ENCODE measurements at regions not wholly inside any gene's neighbourhood (a gene's known extent, or its start where the extent isn't known, plus 50 kb on each side); places are given as distances from the start of the nearest gene placed in this dataset.

DNA sequence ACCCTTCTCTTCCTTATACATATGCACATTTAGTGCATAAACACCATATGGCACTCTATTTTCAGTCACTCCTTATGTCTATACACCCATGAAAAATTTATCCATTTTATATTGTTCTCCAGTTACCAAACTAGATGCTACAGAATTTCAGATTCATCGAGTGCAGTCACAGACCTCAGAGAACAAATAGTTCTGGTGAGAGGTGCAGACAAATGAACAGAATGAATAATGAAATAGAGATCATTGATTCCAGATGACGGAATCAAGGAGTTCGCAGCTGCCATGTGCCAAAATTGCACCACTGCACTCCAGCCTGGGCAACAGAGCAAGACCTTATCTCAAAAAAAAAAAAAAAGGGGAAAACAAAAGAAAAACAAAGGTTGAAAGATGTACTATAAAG, 214.8 kb upstream of the CEP162 start:
- no peak overlapping the region for H3K27ac Mint-ChIP-seq
- no peaks in the 10 kb centered on the region for H3K4me1 Mint-ChIP-seq (ENCODE audit: low read depth)
- no peak overlapping the region for H3K4me3 Mint-ChIP-seq (ENCODE audit: low read depth)
- peaks cover 12% of the 10 kb centered on the region for H3K27me3 Mint-ChIP-seq
- H3K9me3 Mint-ChIP-seq (ENCODE audit: low read depth) = no peaks in the 10 kb centered on the region
- no peak for DNase-seq (ENCODE audit: low spot score, unreplicated experiment)
- TF ChIP-seq, protein P1, sequence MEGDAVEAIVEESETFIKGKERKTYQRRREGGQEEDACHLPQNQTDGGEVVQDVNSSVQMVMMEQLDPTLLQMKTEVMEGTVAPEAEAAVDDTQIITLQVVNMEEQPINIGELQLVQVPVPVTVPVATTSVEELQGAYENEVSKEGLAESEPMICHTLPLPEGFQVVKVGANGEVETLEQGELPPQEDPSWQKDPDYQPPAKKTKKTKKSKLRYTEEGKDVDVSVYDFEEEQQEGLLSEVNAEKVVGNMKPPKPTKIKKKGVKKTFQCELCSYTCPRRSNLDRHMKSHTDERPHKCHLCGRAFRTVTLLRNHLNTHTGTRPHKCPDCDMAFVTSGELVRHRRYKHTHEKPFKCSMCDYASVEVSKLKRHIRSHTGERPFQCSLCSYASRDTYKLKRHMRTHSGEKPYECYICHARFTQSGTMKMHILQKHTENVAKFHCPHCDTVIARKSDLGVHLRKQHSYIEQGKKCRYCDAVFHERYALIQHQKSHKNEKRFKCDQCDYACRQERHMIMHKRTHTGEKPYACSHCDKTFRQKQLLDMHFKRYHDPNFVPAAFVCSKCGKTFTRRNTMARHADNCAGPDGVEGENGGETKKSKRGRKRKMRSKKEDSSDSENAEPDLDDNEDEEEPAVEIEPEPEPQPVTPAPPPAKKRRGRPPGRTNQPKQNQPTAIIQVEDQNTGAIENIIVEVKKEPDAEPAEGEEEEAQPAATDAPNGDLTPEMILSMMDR (IDR thresholded peaks at IDR 0.05; ENCODE audit: unreplicated experiment) = no peak
- no peaks in the 10 kb centered on the region for H3K36me3 Mint-ChIP-seq (ENCODE audit: insufficient read depth)

DNA sequence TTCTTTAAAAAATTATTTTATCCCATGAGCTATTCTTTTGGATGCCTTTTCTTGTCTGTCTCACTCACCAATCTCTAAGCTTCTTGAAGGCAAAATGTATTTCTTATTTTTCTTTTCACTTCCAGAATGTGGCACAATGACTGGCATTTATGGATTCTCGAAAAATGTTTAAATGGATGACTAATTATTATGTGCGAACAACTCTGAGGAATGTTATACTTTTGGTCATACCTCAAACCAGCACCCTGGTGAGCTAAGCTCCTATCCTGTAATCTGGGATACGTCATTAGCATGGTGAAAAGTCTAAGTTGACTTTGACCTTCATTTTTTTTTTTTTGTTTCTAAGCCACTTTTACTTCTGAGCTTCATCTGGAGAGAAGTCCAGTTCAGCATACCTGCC, 214.0 kb upstream of the CEP162 start:
- no peaks in the 10 kb centered on the region for H3K4me1 Mint-ChIP-seq (ENCODE audit: low read depth)
- TF ChIP-seq, protein P1 (IDR thresholded peaks at IDR 0.05; ENCODE audit: unreplicated experiment) = no peak
- H3K27me3 Mint-ChIP-seq = peaks cover 12% of the 10 kb centered on the region
- H3K36me3 Mint-ChIP-seq (ENCODE audit: insufficient read depth) = no peaks in the 10 kb centered on the region
- no peak for DNase-seq (ENCODE audit: low spot score, unreplicated experiment)
- no peaks in the 10 kb centered on the region for H3K9me3 Mint-ChIP-seq (ENCODE audit: low read depth)
- no peak overlapping the region for H3K4me3 Mint-ChIP-seq (ENCODE audit: low read depth)
- no peak overlapping the region for H3K27ac Mint-ChIP-seq

DNA sequence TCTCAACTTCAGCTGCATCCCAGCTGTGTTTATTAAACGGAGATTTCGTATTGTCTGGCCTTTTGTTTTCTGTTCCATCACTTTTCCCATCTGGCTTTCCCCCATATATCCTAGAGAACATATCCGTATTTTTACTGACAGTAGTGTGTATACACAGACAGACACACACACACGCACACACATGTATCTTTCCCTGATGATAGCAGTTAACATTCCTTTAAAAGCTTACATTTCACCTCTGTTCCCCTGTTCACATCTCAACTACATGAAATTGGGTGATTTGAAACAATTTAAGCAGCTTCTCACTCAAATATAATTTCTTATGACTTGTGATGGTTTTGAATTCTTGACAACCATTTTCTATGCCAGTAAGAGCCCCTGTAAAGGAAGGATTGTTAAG, 207.1 kb upstream of the CEP162 start:
- no peaks in the 10 kb centered on the region for H3K36me3 Mint-ChIP-seq (ENCODE audit: insufficient read depth)
- H3K27ac Mint-ChIP-seq = no peak overlapping the region
- H3K4me3 Mint-ChIP-seq (ENCODE audit: low read depth) = no peak overlapping the region
- H3K4me1 Mint-ChIP-seq (ENCODE audit: low read depth) = no peaks in the 10 kb centered on the region
- peaks cover 18% of the 10 kb centered on the region for H3K27me3 Mint-ChIP-seq
- DNase-seq (ENCODE audit: low spot score, unreplicated experiment) = no peak
- TF ChIP-seq, protein P1 (IDR thresholded peaks at IDR 0.05; ENCODE audit: unreplicated experiment) = no peak
- H3K9me3 Mint-ChIP-seq (ENCODE audit: low read depth) = no peaks in the 10 kb centered on the region

DNA sequence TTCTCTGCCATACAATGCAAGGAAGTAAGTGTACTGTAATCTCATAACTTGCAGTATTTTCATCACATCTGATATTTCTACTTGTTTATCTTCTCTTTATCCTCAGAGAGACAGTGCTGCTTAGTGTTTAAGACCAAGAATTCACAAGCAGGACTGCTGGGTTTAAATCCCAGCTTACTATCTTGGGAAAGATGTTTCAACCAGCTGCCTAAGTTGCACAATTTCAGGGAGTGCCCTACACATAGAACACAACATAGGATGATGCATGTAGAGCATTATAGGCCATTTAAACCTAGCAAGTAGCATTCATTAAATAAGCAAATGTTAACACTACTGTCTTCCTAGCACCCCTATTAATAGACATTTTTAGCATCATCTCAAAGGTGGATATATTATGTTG, 205.2 kb upstream of the CEP162 start:
- H3K27ac Mint-ChIP-seq = no peak overlapping the region

DNA sequence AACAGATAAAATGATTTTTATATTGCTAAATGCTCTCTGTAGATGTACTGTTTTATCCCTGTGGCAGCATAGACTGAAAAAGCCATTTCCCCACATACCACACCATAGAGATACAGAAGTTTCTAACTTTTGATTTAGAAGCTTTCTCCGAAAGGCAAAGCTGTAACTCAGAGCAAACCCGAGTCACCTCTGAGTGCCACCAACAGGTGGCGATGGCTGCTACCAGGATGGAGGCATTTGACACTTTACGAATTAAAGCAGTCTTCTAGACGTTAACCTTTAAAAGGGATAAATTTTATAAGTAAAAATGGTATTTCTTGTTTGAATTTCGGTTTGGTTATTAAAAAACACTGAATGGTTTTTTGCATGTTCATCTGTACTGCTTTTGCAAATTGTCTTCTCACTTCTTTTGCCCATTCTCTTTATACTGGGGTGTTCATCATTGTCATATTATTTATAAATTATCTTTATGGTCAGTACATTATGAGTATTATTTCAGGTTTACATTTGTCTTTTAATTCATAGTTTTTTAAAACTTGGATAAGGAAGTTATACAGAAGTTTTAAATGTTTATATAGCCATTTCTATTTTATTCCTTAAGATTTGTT, 201.0 kb upstream of the CEP162 start:
- H3K4me3 Mint-ChIP-seq (ENCODE audit: low read depth) = no peak overlapping the region
- no peaks in the 10 kb centered on the region for H3K9me3 Mint-ChIP-seq (ENCODE audit: low read depth)
- H3K36me3 Mint-ChIP-seq (ENCODE audit: insufficient read depth) = no peaks in the 10 kb centered on the region
- peak; percentile 43 for DNase-seq (ENCODE audit: low spot score, unreplicated experiment)
- peaks cover 42% of the 10 kb centered on the region for H3K27me3 Mint-ChIP-seq
- H3K4me1 Mint-ChIP-seq (ENCODE audit: low read depth) = peaks cover 14% of the 10 kb centered on the region
- TF ChIP-seq, protein P1 (IDR thresholded peaks at IDR 0.05; ENCODE audit: unreplicated experiment) = peak; percentile 97
- H3K27ac Mint-ChIP-seq = no peak overlapping the region

More for the DNA sequence above, 205.2 kb upstream of the CEP162 start:
- H3K27me3 Mint-ChIP-seq = peaks cover 23% of the 10 kb centered on the region
- H3K36me3 Mint-ChIP-seq (ENCODE audit: insufficient read depth) = no peaks in the 10 kb centered on the region
- no peaks in the 10 kb centered on the region for H3K9me3 Mint-ChIP-seq (ENCODE audit: low read depth)
- TF ChIP-seq, protein P1 (IDR thresholded peaks at IDR 0.05; ENCODE audit: unreplicated experiment) = no peak
- H3K4me1 Mint-ChIP-seq (ENCODE audit: low read depth) = peaks cover under 1% of the 10 kb centered on the region
- no peak for DNase-seq (ENCODE audit: low spot score, unreplicated experiment)
- H3K4me3 Mint-ChIP-seq (ENCODE audit: low read depth) = no peak overlapping the region
